MM.1S (cell line): ENCODE measurements at regions not wholly inside any gene's neighbourhood (a gene's known extent, or its start where the extent isn't known, plus 50 kb on each side); places are given as distances from the start of the nearest gene placed in this dataset.

Source experiments
- CTCF ChIP-seq: fragments of 300-600 bp; sonication (generic); IDR thresholded peaks from 2 replicates; pipeline ENCODE4 v1.5.1; 2016; ENCODE audit warnings: antibody characterized with exemption, low read length, mixed read lengths
- EZH2 ChIP-seq: fragments of 300-600 bp; sonication (generic); optimal IDR thresholded peaks from 2 replicates; pipeline ENCODE3; 2017; ENCODE audit warnings: low read depth, mild to moderate bottlenecking, antibody characterized with exemption, low read length, mixed read lengths

- TF ChIP-seq CTCF = no peak
- no peak for TF ChIP-seq EZH2
These were observed 344.7 kb downstream of the PABPC4L start for GRCh38 chr4:133856731-133857355.
